Body of pancreas (tissue), 4 donors: ENCODE measurements at regions not wholly inside any gene's neighbourhood (a gene's known extent, or its start where the extent isn't known, plus 50 kb on each side); places are given as distances from the start of the nearest gene placed in this dataset.
"Not testable (repeated sequence)": the region's sequence is repeated elsewhere in the genome, so short reads cannot be mapped to it uniquely, and the experiment has no call there.

Source experiments
- ATAC-seq: fragments of 150-250 bp; one replicate; pipeline ENCODE4 v1.9.1; 2016
- DNase-seq, 4 donors: peaks; one replicate each; pipeline ENCODE4 v3.0.0-alpha.2; 2019
- H3K27ac ChIP-seq, 4 donors: fragments of 200-600 bp; sonication (generic); 1 replicate in 3 of 4; 2 replicates in 1 of 4; pipeline versions ENCODE4 v1.5.1 to v1.6.1; 2016 to 2019; ENCODE audit warnings: mild to moderate bottlenecking in 1 of 4, mixed read lengths in 1 of 4, moderate library complexity in 1 of 4
- H3K27me3 ChIP-seq, 2 donors: fragments of 200-600 bp; sonication (generic); one replicate each; pipeline ENCODE4 v1.6.0; 2016; ENCODE audit warnings: mild to moderate bottlenecking in 1 of 2
- H3K36me3 ChIP-seq, 2 donors: fragments of 200-600 bp; sonication (generic); replicated peaks in 1 of 2; 2 replicates each; pipeline ENCODE4 v1.5.1; 2016; ENCODE audit warnings: low read depth in 2 of 2; ENCODE audit not compliant: insufficient read depth in 1 of 2
- H3K4me1 ChIP-seq: fragments of 200-600 bp; sonication (generic); one replicate; pipeline ENCODE4 v1.6.0; 2016
- H3K4me3 ChIP-seq, 2 donors: fragments of 200-600 bp; sonication (generic); 1 replicate in 1 of 2; 2 replicates in 1 of 2; pipeline ENCODE4 v1.5.1; 2016 to 2019
- H3K9me3 ChIP-seq, 3 donors: fragments of 200-600 bp; sonication (generic); 1 replicate in 2 of 3; 2 replicates in 1 of 3; pipeline ENCODE4 v1.5.1; 2016
- POLR2A ChIP-seq, 3 donors: fragments of 450-650 bp; IDR thresholded peaks; one replicate each; pipeline ENCODE4 v1.6.1; 2016; ENCODE audit warnings: antibody characterized with exemption in 3 of 3, mild to moderate bottlenecking in 2 of 3
- WGBS, 2 donors: methylation state at CpG; one replicate each; pipeline ENCODE4 v1.1.5; 2017; 5-methylcytosine and 5-hydroxymethylcytosine counted together
- intact Hi-C: fragments of 100-400 bp; cut with DNase I; formaldehyde crosslinking; loops from one replicate; pipeline ENCODE4 v1.15.1; 2023
- TF ChIP-seq, protein P1 (sequence below), 7 experiments: fragments of 450-650 bp in 4 of 7; fragments of 200-600 bp in 3 of 7; sonication (generic) in 3 of 7; IDR thresholded peaks; one replicate each; pipeline ENCODE4 v1.5.1; 2016 to 2019; ENCODE audit warnings: antibody characterized with exemption in 7 of 7

DNA sequence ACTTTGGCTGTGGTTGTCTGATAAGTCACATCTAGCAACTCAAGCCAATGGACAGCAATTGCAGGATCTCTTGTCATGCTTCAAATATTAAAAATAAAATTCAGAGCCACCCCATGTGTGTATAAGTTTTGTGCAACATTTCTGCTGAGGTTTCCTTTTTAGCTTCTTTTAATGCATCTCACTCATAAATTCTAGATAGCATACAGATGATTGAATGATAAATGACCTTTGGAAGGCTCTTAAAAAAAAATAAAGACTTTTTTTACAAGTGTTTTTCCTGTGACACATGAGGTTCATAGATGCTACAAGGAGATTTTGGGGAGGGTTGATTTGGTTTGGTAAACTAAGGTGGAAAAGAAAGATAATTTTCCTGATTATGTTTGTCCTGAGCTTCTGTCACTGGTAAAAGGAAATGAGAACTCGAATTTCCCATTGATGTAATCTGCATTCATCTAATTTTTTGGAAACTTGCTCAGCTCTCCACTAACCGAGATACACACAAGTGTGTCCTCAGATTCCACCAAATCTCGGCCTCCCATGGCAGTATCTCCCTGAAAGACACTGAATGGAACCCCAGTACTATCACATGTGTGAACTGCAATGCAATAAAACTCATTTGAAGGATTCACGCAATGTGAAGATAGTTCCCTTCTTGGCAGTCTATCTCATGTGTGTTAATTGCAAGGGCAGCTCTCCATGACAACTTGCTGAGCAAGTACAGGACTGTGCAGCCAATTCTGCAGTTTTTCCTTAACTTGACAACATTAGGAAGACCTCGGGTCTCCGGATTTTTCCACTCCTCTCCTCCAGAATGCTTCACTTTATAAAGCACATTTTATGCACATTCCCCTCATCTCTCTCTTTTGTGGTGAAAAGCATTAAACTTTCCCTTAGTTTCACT is 185.4 kb upstream of the PFKP start:
- TF ChIP-seq, protein P1, sequence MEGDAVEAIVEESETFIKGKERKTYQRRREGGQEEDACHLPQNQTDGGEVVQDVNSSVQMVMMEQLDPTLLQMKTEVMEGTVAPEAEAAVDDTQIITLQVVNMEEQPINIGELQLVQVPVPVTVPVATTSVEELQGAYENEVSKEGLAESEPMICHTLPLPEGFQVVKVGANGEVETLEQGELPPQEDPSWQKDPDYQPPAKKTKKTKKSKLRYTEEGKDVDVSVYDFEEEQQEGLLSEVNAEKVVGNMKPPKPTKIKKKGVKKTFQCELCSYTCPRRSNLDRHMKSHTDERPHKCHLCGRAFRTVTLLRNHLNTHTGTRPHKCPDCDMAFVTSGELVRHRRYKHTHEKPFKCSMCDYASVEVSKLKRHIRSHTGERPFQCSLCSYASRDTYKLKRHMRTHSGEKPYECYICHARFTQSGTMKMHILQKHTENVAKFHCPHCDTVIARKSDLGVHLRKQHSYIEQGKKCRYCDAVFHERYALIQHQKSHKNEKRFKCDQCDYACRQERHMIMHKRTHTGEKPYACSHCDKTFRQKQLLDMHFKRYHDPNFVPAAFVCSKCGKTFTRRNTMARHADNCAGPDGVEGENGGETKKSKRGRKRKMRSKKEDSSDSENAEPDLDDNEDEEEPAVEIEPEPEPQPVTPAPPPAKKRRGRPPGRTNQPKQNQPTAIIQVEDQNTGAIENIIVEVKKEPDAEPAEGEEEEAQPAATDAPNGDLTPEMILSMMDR (IDR thresholded peaks at IDR 0.05): no peak
- no peak for TF ChIP-seq POLR2A (IDR thresholded peaks at IDR 0.05)
- Histone ChIP-seq H3K36me3 (no peaks in the 10 kb centered on the region), H3K27ac (no peak overlapping the region), H3K27me3 (no peaks in the 10 kb centered on the region), H3K4me1 (no peaks in the 10 kb centered on the region), H3K9me3 (peaks cover 0 to 5% (median 0%) of the 10 kb centered on the region in 3 donors), H3K4me3 (no peak overlapping the region)
- intact Hi-C loops: no loop called here
- 43 to 47% methylated on average over 6 of the region's 6 CpGs for WGBS, 2 donors
- ATAC-seq: no peak
- no peak for DNase-seq

DNA sequence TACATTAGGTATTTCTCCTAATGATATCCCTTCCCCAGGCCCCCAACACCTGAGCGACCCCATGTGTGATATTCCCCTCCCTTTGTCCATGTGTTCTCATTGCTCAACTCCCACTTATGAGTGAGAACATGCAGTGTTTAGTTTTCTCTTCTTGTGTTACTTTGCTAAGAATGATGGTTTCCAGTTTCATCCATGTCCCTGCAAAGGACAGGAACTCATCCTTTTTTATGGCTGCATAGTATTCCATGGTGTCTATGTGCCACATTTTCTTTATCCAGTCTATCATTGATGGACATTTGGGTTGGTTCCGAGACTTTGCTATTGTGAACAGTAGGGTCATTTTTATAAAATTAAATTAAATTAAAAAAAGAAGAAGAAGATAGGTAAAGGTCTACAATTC is 187.3 kb upstream of the PFKP start:
- 80 to 85% methylated on average over 2 of the region's 2 CpGs for WGBS, 2 donors
- H3K9me3 ChIP-seq, H3K27ac ChIP-seq, H3K4me1 ChIP-seq, H3K4me3 ChIP-seq, DNase-seq, H3K27me3 ChIP-seq, ATAC-seq, H3K36me3 ChIP-seq, intact Hi-C loops: not testable (repeated sequence)

DNA sequence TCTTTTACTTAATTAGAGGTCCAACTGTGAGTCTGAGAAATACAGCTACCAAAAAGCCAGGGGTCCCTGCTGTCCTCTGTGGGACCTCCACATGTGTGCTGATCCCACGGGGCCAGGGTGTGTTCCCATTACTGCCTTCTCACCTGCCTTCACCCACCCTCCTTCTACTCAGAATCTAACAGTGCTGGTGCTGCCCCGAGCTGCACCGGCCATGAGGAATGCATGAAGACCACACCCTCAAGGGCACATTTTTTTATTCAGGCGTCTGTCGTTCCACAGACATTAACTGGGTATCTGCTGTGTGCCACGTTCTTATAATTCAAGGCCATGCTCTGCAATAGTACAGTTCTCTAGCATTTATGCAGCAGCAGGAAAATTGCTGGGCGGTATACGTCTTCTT is 188.5 kb upstream of the PFKP start:
- Histone ChIP-seq H3K4me3 (no peak overlapping the region), H3K36me3 (no peaks in the 10 kb centered on the region), H3K27me3 (no peaks in the 10 kb centered on the region), H3K27ac (no peak overlapping the region), H3K4me1 (no peaks in the 10 kb centered on the region), H3K9me3 (peaks cover 0 to 5% (median 0%) of the 10 kb centered on the region in 3 donors)
- intact Hi-C loops: no loop called here
- DNase-seq (no peak), ATAC-seq (no peak)
- TF ChIP-seq, protein P1 (IDR thresholded peaks at IDR 0.05): no peak
- TF ChIP-seq POLR2A (IDR thresholded peaks at IDR 0.05): no peak
- WGBS, 2 donors: 35 to 38% methylated on average over 8 of the region's 8 CpGs

DNA sequence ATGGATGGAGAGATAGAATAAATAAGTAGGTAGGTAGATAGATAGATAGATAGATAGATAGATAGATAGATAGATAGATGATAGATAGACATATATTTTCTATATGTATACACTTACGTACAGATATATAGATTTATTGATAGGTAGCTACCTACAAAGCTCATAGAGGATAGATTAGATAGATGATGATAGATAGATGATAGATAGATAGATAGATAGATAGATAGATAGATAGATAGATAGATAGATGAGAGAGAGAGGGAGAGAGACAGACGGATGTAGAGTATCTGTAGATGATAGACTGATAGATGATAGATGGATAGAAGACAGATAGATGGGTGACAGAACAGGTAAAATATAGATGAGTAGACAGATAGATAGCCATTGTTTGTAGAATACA is 191.3 kb upstream of the PFKP start:
- DNase-seq (no peak), ATAC-seq (no peak)
- no peaks in the 10 kb centered on the region for H3K4me1 ChIP-seq
- intact Hi-C loops: no loop called here
- H3K4me3 ChIP-seq: no peak overlapping the region
- no peaks in the 10 kb centered on the region for H3K36me3 ChIP-seq
- H3K27ac ChIP-seq: no peak overlapping the region
- peaks cover 0 to 5% (median 0%) of the 10 kb centered on the region in 3 donors for H3K9me3 ChIP-seq
- no peaks in the 10 kb centered on the region for H3K27me3 ChIP-seq
- 73 to 75% methylated on average over 2 of the region's 2 CpGs for WGBS, 2 donors
- TF ChIP-seq POLR2A (IDR thresholded peaks at IDR 0.05): no peak
- TF ChIP-seq, protein P1 (IDR thresholded peaks at IDR 0.05): no peak

DNA sequence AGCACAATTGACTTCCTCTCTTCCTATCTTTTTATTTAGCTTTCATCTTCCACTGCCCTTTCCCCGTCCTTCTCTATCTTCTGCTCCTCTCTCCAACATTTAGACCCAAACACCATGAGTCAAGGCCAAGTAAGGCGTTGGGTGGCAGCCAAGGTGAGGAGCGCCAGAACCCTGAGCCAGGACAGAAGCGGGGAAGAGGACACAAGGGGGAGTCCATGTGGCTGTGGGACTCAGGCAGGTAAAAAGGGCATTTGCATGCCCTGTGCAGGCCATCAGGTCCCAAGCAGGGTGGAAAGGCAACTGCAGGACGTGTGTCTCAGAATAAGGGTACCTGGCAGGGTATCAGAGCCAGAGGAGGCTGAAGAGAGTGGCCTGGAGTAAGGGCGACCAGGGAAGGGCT is 192.4 kb upstream of the PFKP start:
- no peaks in the 10 kb centered on the region for H3K4me1 ChIP-seq
- TF ChIP-seq, protein P1 (IDR thresholded peaks at IDR 0.05): no peak
- TF ChIP-seq POLR2A (IDR thresholded peaks at IDR 0.05): no peak
- 44 to 45% methylated on average over 6 of the region's 6 CpGs for WGBS, 2 donors
- peaks cover 0 to 3% (median 0%) of the 10 kb centered on the region in 3 donors for H3K9me3 ChIP-seq
- no peak overlapping the region for H3K27ac ChIP-seq
- no peak for ATAC-seq
- intact Hi-C loops: no loop called here
- no peaks in the 10 kb centered on the region for H3K27me3 ChIP-seq
- H3K4me3 ChIP-seq: no peak overlapping the region
- H3K36me3 ChIP-seq: no peaks in the 10 kb centered on the region
- no peak for DNase-seq
